ENCODE measurements at regions not wholly inside any gene's neighbourhood (a gene's known extent, or its start where the extent isn't known, plus 50 kb on each side); places are given as distances from the start of the nearest gene placed in this dataset.

DNA sequence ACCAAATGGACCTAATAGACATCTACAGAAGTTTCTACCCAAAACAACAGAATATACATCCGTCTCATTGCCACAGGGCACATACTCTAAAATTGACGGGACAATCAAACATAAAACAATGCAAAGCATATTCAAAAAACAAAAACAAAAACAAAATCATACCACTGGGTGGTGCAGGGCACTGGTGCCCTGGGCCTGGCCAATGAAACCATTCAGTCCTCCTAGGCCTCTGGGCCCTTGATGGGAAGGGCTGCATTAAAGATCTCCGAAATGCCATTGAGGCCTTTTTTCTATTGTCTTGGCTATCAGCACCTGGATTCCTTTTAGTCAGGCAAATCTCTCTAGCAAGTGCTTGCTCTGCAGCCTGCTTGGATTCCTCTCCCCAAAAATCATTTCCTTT, 213.9 kb upstream of the ZCCHC13 start:
- H2AFZ ChIP-seq (ENCODE audit: low read length), result no peak overlapping the region
- H3K27me3 ChIP-seq (ENCODE audit: insufficient read depth, low read length), result no peaks in the 10 kb centered on the region
- no peaks in the 10 kb centered on the region for H3K4me1 ChIP-seq (ENCODE audit: insufficient read depth, low read length)
- no peak overlapping the region for H3K4me2 ChIP-seq (ENCODE audit: insufficient read depth, low read length)
- no peaks in the 10 kb centered on the region for H3K79me2 ChIP-seq (ENCODE audit: insufficient read depth, low read length)
- H3K27ac ChIP-seq (ENCODE audit: low read depth, low read length), result no peak overlapping the region
- no peaks in the 10 kb centered on the region for H3K9me3 ChIP-seq (ENCODE audit: low read depth, low read length)
- no peaks in the 10 kb centered on the region for H3K36me3 ChIP-seq (ENCODE audit: insufficient read depth, low read length)
- peaks cover 14% of the 10 kb centered on the region for H4K20me1 ChIP-seq (ENCODE audit: insufficient read depth, low read length)
- TF ChIP-seq, protein P1, sequence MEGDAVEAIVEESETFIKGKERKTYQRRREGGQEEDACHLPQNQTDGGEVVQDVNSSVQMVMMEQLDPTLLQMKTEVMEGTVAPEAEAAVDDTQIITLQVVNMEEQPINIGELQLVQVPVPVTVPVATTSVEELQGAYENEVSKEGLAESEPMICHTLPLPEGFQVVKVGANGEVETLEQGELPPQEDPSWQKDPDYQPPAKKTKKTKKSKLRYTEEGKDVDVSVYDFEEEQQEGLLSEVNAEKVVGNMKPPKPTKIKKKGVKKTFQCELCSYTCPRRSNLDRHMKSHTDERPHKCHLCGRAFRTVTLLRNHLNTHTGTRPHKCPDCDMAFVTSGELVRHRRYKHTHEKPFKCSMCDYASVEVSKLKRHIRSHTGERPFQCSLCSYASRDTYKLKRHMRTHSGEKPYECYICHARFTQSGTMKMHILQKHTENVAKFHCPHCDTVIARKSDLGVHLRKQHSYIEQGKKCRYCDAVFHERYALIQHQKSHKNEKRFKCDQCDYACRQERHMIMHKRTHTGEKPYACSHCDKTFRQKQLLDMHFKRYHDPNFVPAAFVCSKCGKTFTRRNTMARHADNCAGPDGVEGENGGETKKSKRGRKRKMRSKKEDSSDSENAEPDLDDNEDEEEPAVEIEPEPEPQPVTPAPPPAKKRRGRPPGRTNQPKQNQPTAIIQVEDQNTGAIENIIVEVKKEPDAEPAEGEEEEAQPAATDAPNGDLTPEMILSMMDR (IDR thresholded peaks at IDR 0.05; ENCODE audit: extremely low read depth, low read depth, low read length), result no peak
- no peak overlapping the region for H3K4me3 ChIP-seq (ENCODE audit: insufficient read depth, low read length)
- DNase-seq (ENCODE audit: insufficient read length, low spot score, missing footprints), result no peak

GRCh38 chrX:74085642-74086236, 218.2 kb upstream of the ZCCHC13 start:
- Histone ChIP-seq H3K9me3 (ENCODE audit: low read depth, low read length) (no peaks in the 10 kb centered on the region), H3K36me3 (ENCODE audit: insufficient read depth, low read length) (no peaks in the 10 kb centered on the region), H4K20me1 (ENCODE audit: insufficient read depth, low read length) (peaks cover 14% of the 10 kb centered on the region), H3K4me3 (ENCODE audit: insufficient read depth, low read length) (no peak overlapping the region), H3K27ac (ENCODE audit: low read depth, low read length) (no peak overlapping the region), H3K79me2 (ENCODE audit: insufficient read depth, low read length) (no peaks in the 10 kb centered on the region), H2AFZ (ENCODE audit: low read length) (no peak overlapping the region), H3K4me2 (ENCODE audit: insufficient read depth, low read length) (no peak overlapping the region), H3K27me3 (ENCODE audit: insufficient read depth, low read length) (no peaks in the 10 kb centered on the region), H3K4me1 (ENCODE audit: insufficient read depth, low read length) (no peaks in the 10 kb centered on the region)
- TF ChIP-seq, protein P1 (IDR thresholded peaks at IDR 0.05; ENCODE audit: extremely low read depth, low read depth, low read length), result no peak
- no peak for DNase-seq (ENCODE audit: insufficient read length, low spot score, missing footprints)

GRCh38 chrX:74080165-74080564, 223.8 kb upstream of the ZCCHC13 start:
- H3K27ac ChIP-seq (ENCODE audit: low read depth, low read length), result no peak overlapping the region
- H4K20me1 ChIP-seq (ENCODE audit: insufficient read depth, low read length), result no peaks in the 10 kb centered on the region
- DNase-seq (ENCODE audit: insufficient read length, low spot score, missing footprints), result no peak
- H2AFZ ChIP-seq (ENCODE audit: low read length), result no peak overlapping the region
- TF ChIP-seq, protein P1 (IDR thresholded peaks at IDR 0.05; ENCODE audit: extremely low read depth, low read depth, low read length), result no peak
- no peaks in the 10 kb centered on the region for H3K9me3 ChIP-seq (ENCODE audit: low read depth, low read length)
- H3K4me2 ChIP-seq (ENCODE audit: insufficient read depth, low read length), result no peak overlapping the region
- H3K27me3 ChIP-seq (ENCODE audit: insufficient read depth, low read length), result no peaks in the 10 kb centered on the region
- H3K4me3 ChIP-seq (ENCODE audit: insufficient read depth, low read length), result no peak overlapping the region
- no peaks in the 10 kb centered on the region for H3K79me2 ChIP-seq (ENCODE audit: insufficient read depth, low read length)
- no peaks in the 10 kb centered on the region for H3K36me3 ChIP-seq (ENCODE audit: insufficient read depth, low read length)
- H3K4me1 ChIP-seq (ENCODE audit: insufficient read depth, low read length), result no peaks in the 10 kb centered on the region

DNA sequence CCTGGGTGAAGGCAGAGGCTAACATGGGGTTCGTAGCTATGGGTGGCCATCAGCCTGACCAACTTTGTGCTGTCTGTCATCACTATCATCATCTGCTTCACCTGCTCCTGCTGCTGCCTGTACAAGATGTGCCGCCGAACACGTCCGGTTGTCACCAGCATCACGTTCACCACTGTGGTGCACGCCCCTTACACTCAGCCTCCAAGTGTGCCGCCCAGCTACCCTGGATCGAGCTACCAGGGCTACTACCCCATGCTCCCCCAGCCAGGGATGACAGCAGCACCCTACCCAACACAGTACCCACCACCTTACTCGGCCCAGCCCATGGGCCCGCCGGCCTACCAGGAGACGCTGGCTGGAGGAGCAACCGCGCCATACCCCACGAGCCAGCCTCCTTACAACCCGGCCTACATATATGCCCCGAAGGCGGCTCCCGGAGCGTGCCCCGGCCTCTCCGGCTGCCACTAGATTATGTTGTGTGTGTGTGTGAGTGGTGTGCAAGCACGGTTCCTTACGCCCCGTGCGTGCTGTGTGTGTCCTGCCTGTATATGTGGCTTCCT, 213.4 kb upstream of the XIST start:
- TF ChIP-seq, protein P1 (IDR thresholded peaks at IDR 0.05; ENCODE audit: extremely low read depth, low read depth, low read length), result no peak
- no peak overlapping the region for H3K4me2 ChIP-seq (ENCODE audit: insufficient read depth, low read length)
- DNase-seq (ENCODE audit: insufficient read length, low spot score, missing footprints), result no peak
- H3K79me2 ChIP-seq (ENCODE audit: insufficient read depth, low read length), result no peaks in the 10 kb centered on the region
- H3K9me3 ChIP-seq (ENCODE audit: low read depth, low read length), result no peaks in the 10 kb centered on the region
- no peak overlapping the region for H3K4me3 ChIP-seq (ENCODE audit: insufficient read depth, low read length)
- no peaks in the 10 kb centered on the region for H3K36me3 ChIP-seq (ENCODE audit: insufficient read depth, low read length)
- H3K4me1 ChIP-seq (ENCODE audit: insufficient read depth, low read length), result no peaks in the 10 kb centered on the region
- no peak overlapping the region for H3K27ac ChIP-seq (ENCODE audit: low read depth, low read length)
- peaks cover 10% of the 10 kb centered on the region for H3K27me3 ChIP-seq (ENCODE audit: insufficient read depth, low read length)
- H4K20me1 ChIP-seq (ENCODE audit: insufficient read depth, low read length), result no peaks in the 10 kb centered on the region
- H2AFZ ChIP-seq (ENCODE audit: low read length), result no peak overlapping the region

Measured in osteoblast (primary cell).